Neural cell (in vitro differentiated cells): ENCODE measurements at regions not wholly inside any gene's neighbourhood (a gene's known extent, or its start where the extent isn't known, plus 50 kb on each side); places are given as distances from the start of the nearest gene placed in this dataset.

Experiments used
- H2AFZ ChIP-seq: fragments of 200-600, 300-800 bp; sonication (generic), shearing (Covaris generic); 2 replicates; pipeline ENCODE4 v1.6.0; 2014; ENCODE audit warnings: low read depth, mild to moderate bottlenecking, antibody characterized with exemption, low read length, moderate library complexity
- H3F3A ChIP-seq: fragments of 200-600 bp; shearing (Covaris generic); 2 replicates; pipeline ENCODE4 v1.6.1; 2016; ENCODE audit warnings: mild to moderate bottlenecking, moderate library complexity, mixed read lengths, antibody characterized with exemption, low read length; ENCODE audit not compliant: insufficient read depth, poor library complexity, severe bottlenecking
- H3K27ac ChIP-seq: fragments of 200-600, 300-800 bp; sonication (generic), shearing (Covaris generic); 2 replicates; pipeline ENCODE4 v1.5.1; 2014; ENCODE audit warnings: mild to moderate bottlenecking, low read length, moderate library complexity
- H3K27me3 ChIP-seq: fragments of 300-800, 200-600 bp; sonication (generic), shearing (Covaris generic); 2 replicates; pipeline ENCODE4 v1.6.0; 2014; ENCODE audit warnings: mild to moderate bottlenecking, low read depth, low read length, moderate library complexity; ENCODE audit not compliant: insufficient read depth
- H3K36me3 ChIP-seq: fragments of 300-800, 200-600 bp; sonication (generic), shearing (Covaris generic); 2 replicates; pipeline ENCODE4 v1.5.1; 2014; ENCODE audit warnings: mild to moderate bottlenecking, antibody characterized with exemption, low read length, moderate library complexity; ENCODE audit not compliant: insufficient read depth
- H3K4me2 ChIP-seq: fragments of 300-800, 200-600 bp; sonication (generic), shearing (Covaris generic); 2 replicates; pipeline ENCODE4 v1.6.0; 2014; ENCODE audit warnings: mild to moderate bottlenecking, low read length
- H3K4me3 ChIP-seq: fragments of 300-800, 200-600 bp; sonication (generic), shearing (Covaris generic); 2 replicates; pipeline ENCODE4 v1.5.1; 2014; ENCODE audit warnings: mild to moderate bottlenecking, low read length, moderate library complexity
- H3K79me2 ChIP-seq: fragments of 200-600 bp; shearing (Covaris generic); replicated peaks from 2 replicates; pipeline ENCODE4 v1.6.0; 2014; ENCODE audit warnings: mild to moderate bottlenecking, low read length, moderate library complexity; ENCODE audit not compliant: insufficient read depth
- H3K9ac ChIP-seq: fragments of 300-800, 200-600 bp; sonication (generic), shearing (Covaris generic); 2 replicates; pipeline ENCODE4 v1.6.1; 2016; ENCODE audit warnings: mild to moderate bottlenecking, low read length, mixed read lengths
- H3K9me2 ChIP-seq: fragments of 200-600 bp; shearing (Covaris generic); 2 replicates; pipeline ENCODE4 v1.6.1; 2016; ENCODE audit warnings: mild to moderate bottlenecking, low read length, mixed read lengths; ENCODE audit not compliant: insufficient read depth
- H3K9me3 ChIP-seq: fragments of 200-600, 300-800 bp; sonication (generic), shearing (Covaris generic); 2 replicates; pipeline ENCODE4 v1.6.1; 2016; ENCODE audit warnings: mild to moderate bottlenecking, mixed run types, low read length, moderate library complexity, mixed read lengths
- H4K20me1 ChIP-seq: fragments of 200-600 bp; shearing (Covaris generic); 2 replicates; pipeline ENCODE4 v1.6.1; 2016; ENCODE audit warnings: mild to moderate bottlenecking, mixed run types; ENCODE audit not compliant: insufficient read depth
- EP300 ChIP-seq: fragments of 450-650 bp; conservative IDR thresholded peaks from 2 replicates; pipeline ENCODE4 v1.6.1; 2014; ENCODE audit warnings: antibody characterized with exemption, mild to moderate bottlenecking, moderate library complexity; ENCODE audit not compliant: poor library complexity, severe bottlenecking
- EZH2 ChIP-seq: fragments of 200-600, 300-800 bp; shearing (Covaris generic), sonication (generic); IDR thresholded peaks from 2 replicates; pipeline ENCODE4 v1.6.1; 2014; ENCODE audit warnings: antibody characterized with exemption, low read length, borderline replicate concordance, mild to moderate bottlenecking; ENCODE audit not compliant: insufficient read depth, poor library complexity, severe bottlenecking
- MXI1 ChIP-seq: fragments of 450-650 bp; conservative IDR thresholded peaks from 2 replicates; pipeline ENCODE4 v1.6.1; 2014; ENCODE audit warnings: antibody characterized with exemption, mild to moderate bottlenecking; ENCODE audit not compliant: poor library complexity, severe bottlenecking
- POLR2AphosphoS5 ChIP-seq: IDR thresholded peaks from 2 replicates; pipeline ENCODE4 v1.6.1; 2012
- RAD21 ChIP-seq: fragments of 450-650 bp; conservative IDR thresholded peaks from 2 replicates; pipeline ENCODE4 v1.6.1; 2014; ENCODE audit warnings: antibody characterized with exemption, mild to moderate bottlenecking, moderate library complexity
- SMC3 ChIP-seq: fragments of 450-650 bp; conservative IDR thresholded peaks from 2 replicates; pipeline ENCODE4 v1.6.1; 2014; ENCODE audit warnings: antibody characterized with exemption, mild to moderate bottlenecking, moderate library complexity; ENCODE audit not compliant: poor library complexity
- TAF1 ChIP-seq: IDR thresholded peaks from 2 replicates; pipeline ENCODE4 v1.6.1; 2012; ENCODE audit warnings: low read depth
- TF ChIP-seq, protein P1 (sequence below): fragments of 450-650 bp; IDR thresholded peaks from 2 replicates; pipeline ENCODE4 v1.5.1; 2014; ENCODE audit warnings: antibody characterized with exemption, mild to moderate bottlenecking, moderate library complexity; ENCODE audit not compliant: poor library complexity, severe bottlenecking
- TF ChIP-seq, protein P2 (sequence below): IDR thresholded peaks from 2 replicates; pipeline ENCODE4 v1.6.1; 2012; ENCODE audit warnings: borderline replicate concordance

DNA sequence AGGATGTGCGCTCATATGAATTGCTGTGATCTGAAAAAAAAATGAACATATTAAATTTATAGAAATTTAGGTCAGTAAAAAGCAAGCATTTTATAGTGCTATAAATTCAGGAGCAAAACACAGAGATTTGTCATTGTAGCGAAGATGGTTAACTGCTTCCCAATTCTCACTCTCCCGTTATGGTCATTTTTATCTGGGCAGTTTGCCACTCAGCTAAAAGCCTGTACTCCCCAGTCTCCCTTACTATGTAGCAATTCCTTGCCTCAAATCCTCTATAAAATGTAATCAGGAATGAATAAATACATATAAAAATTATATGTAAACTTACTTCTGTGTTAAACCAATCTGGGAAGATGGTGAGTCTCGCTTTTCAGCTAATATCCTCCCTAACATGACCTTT is 471.5 kb downstream of the HINT1 start:
- TF ChIP-seq EP300: no peak
- TF ChIP-seq EZH2: no peak
- TF ChIP-seq, protein P1, sequence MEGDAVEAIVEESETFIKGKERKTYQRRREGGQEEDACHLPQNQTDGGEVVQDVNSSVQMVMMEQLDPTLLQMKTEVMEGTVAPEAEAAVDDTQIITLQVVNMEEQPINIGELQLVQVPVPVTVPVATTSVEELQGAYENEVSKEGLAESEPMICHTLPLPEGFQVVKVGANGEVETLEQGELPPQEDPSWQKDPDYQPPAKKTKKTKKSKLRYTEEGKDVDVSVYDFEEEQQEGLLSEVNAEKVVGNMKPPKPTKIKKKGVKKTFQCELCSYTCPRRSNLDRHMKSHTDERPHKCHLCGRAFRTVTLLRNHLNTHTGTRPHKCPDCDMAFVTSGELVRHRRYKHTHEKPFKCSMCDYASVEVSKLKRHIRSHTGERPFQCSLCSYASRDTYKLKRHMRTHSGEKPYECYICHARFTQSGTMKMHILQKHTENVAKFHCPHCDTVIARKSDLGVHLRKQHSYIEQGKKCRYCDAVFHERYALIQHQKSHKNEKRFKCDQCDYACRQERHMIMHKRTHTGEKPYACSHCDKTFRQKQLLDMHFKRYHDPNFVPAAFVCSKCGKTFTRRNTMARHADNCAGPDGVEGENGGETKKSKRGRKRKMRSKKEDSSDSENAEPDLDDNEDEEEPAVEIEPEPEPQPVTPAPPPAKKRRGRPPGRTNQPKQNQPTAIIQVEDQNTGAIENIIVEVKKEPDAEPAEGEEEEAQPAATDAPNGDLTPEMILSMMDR: no peak
- TF ChIP-seq TAF1: no peak
- TF ChIP-seq SMC3: no peak
- Histone ChIP-seq H3K27ac (no peak overlapping the region), H3K9me2 (no peaks in the 10 kb centered on the region), H3K27me3 (no peaks in the 10 kb centered on the region), H3K4me2 (peak overlapping the region; percentile 2), H3K4me3 (no peak overlapping the region), H3F3A (no peaks in the 10 kb centered on the region), H3K9ac (no peak overlapping the region), H4K20me1 (no peaks in the 10 kb centered on the region), H3K9me3 (no peaks in the 10 kb centered on the region), H3K79me2 (no peaks in the 10 kb centered on the region), H3K36me3 (no peaks in the 10 kb centered on the region), H2AFZ (no peak overlapping the region)

DNA sequence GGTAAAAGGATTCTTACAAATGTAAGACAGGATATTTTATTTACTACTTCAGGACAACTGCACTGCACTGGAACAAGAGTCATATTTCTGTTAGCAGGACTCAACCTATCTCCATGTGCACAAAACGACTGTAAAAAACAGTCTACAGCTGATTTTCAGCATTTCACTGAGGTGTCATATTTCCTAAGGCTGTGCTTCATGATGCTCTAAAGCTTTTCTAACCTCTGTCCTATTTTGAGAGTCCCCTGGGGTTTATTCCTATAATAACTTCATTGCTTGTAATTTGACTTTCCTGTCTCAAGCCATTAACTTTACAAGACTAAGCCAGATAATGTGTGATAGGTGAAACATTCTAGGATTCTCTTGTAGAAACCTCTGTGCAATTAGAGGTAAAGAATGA is 472.3 kb downstream of the HINT1 start:
- no peaks in the 10 kb centered on the region for H3K79me2 ChIP-seq
- H3K4me2 ChIP-seq: peak overlapping the region; percentile 27
- no peak overlapping the region for H2AFZ ChIP-seq
- TF ChIP-seq, protein P2, sequence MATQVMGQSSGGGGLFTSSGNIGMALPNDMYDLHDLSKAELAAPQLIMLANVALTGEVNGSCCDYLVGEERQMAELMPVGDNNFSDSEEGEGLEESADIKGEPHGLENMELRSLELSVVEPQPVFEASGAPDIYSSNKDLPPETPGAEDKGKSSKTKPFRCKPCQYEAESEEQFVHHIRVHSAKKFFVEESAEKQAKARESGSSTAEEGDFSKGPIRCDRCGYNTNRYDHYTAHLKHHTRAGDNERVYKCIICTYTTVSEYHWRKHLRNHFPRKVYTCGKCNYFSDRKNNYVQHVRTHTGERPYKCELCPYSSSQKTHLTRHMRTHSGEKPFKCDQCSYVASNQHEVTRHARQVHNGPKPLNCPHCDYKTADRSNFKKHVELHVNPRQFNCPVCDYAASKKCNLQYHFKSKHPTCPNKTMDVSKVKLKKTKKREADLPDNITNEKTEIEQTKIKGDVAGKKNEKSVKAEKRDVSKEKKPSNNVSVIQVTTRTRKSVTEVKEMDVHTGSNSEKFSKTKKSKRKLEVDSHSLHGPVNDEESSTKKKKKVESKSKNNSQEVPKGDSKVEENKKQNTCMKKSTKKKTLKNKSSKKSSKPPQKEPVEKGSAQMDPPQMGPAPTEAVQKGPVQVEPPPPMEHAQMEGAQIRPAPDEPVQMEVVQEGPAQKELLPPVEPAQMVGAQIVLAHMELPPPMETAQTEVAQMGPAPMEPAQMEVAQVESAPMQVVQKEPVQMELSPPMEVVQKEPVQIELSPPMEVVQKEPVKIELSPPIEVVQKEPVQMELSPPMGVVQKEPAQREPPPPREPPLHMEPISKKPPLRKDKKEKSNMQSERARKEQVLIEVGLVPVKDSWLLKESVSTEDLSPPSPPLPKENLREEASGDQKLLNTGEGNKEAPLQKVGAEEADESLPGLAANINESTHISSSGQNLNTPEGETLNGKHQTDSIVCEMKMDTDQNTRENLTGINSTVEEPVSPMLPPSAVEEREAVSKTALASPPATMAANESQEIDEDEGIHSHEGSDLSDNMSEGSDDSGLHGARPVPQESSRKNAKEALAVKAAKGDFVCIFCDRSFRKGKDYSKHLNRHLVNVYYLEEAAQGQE: no peak
- TF ChIP-seq POLR2AphosphoS5 (peak; percentile 26), TAF1 (no peak), EP300 (peak; percentile 38), RAD21 (no peak)
- no peaks in the 10 kb centered on the region for H4K20me1 ChIP-seq
- peak overlapping the region; percentile 16 for H3K27ac ChIP-seq
- H3K9me3 ChIP-seq: no peaks in the 10 kb centered on the region
- H3K36me3 ChIP-seq: no peaks in the 10 kb centered on the region
- no peak overlapping the region for H3K9ac ChIP-seq
- H3K9me2 ChIP-seq: no peaks in the 10 kb centered on the region
- no peaks in the 10 kb centered on the region for H3F3A ChIP-seq
- no peaks in the 10 kb centered on the region for H3K27me3 ChIP-seq
- peak overlapping the region; percentile 27 for H3K4me3 ChIP-seq

DNA sequence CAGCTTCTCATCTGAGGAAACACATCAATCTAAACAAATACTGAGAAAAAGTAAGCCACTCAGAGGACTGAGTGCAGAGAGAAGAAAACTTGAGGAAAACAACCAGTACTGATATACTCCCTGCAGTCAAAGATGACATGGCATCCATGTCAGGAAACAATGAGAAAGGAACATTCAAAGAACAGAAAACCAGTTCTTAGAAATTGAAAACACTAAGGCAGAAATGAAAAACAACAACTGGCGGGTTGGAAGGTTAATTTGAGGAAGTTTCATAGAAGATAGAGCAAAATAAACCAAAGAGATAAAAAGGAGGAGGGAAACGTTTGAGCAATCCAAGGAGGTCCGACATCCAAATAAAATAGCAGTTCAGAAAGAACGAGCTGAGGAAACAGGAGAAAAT is 475.2 kb downstream of the HINT1 start:
- Histone ChIP-seq H3F3A (no peaks in the 10 kb centered on the region), H4K20me1 (no peaks in the 10 kb centered on the region), H3K79me2 (no peaks in the 10 kb centered on the region), H3K36me3 (no peaks in the 10 kb centered on the region), H3K4me2 (no peak overlapping the region), H3K27ac (no peak overlapping the region), H3K4me3 (no peak overlapping the region), H3K9me3 (no peaks in the 10 kb centered on the region), H2AFZ (no peak overlapping the region), H3K9ac (no peak overlapping the region), H3K9me2 (no peaks in the 10 kb centered on the region), H3K27me3 (no peaks in the 10 kb centered on the region)
- TF ChIP-seq RAD21 (no peak), EZH2 (no peak), POLR2AphosphoS5 (no peak), TAF1 (no peak), EP300 (no peak), MXI1 (no peak), SMC3 (no peak)
- TF ChIP-seq, protein P2: no peak
- TF ChIP-seq, protein P1: no peak
